ENCODE measurements at regions not wholly inside any gene's neighbourhood (a gene's known extent, or its start where the extent isn't known, plus 50 kb on each side); places are given as distances from the start of the nearest gene placed in this dataset.
A peak's percentile ranks its signal among the peaks of the same experiment; 100 is the strongest.

DNA sequence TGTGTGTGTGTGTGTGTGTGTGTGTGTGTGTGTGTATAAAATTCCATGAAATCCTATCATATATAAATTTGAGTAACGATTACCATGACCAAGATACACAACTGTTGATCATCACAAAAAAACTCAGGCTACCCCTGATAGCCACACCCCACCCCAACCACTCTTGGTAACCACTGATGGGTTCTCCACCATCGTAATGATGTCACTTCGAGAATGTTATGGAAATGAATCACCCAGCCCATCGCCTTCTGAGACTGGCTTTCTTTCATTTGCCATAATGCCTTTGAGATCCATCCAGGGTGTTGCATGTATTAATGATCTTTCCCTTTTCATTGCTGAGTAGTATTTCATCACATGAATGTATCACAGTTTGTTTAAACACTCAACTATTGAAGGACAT, 496.0 kb downstream of the MIAT start:
- H3K4me1 ChIP-seq = peaks cover 0 to 5% of the 10 kb centered on the region in 2 donors
- 92 to 95% methylated on average over 4 of the region's 4 CpGs for WGBS, 2 donors
- TF ChIP-seq, protein P1, sequence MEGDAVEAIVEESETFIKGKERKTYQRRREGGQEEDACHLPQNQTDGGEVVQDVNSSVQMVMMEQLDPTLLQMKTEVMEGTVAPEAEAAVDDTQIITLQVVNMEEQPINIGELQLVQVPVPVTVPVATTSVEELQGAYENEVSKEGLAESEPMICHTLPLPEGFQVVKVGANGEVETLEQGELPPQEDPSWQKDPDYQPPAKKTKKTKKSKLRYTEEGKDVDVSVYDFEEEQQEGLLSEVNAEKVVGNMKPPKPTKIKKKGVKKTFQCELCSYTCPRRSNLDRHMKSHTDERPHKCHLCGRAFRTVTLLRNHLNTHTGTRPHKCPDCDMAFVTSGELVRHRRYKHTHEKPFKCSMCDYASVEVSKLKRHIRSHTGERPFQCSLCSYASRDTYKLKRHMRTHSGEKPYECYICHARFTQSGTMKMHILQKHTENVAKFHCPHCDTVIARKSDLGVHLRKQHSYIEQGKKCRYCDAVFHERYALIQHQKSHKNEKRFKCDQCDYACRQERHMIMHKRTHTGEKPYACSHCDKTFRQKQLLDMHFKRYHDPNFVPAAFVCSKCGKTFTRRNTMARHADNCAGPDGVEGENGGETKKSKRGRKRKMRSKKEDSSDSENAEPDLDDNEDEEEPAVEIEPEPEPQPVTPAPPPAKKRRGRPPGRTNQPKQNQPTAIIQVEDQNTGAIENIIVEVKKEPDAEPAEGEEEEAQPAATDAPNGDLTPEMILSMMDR (IDR thresholded peaks at IDR 0.05) = no peak
- no peak for TF ChIP-seq POLR2A (IDR thresholded peaks at IDR 0.05)
- H3K9me3 ChIP-seq = no peaks in the 10 kb centered on the region
- no peak for DNase-seq
- H3K36me3 ChIP-seq = no peaks in the 10 kb centered on the region
- H3K27ac ChIP-seq = no peak overlapping the region
- intact Hi-C loops (cut with DNase I) = no loop called here
- no peak overlapping the region for H3K4me3 ChIP-seq (replicated peaks in 1 of 3)
- no peaks in the 10 kb centered on the region for H3K27me3 ChIP-seq

DNA sequence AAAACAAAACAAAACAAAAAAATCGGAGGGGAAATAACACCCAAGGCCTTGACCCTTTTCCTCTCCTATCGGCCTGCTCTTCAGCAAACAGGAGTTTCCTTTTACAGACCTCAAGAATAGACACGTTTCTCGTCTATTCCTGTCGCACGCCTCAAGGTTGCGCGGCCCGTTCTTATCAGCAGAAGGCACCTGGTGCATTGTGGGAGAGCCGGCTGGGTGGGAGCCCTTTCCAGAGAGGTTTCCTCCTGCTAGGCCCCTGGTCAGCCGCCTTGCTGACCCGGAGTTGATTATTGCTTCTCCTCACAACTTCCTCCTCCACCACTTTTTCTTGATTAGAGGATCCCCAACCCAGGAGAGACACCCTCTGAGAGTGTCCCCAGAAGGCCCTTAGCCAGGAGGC, 497.3 kb downstream of the MIAT start:
- no peak overlapping the region for H3K27ac ChIP-seq
- 66 to 79% methylated on average over 12 of the region's 12 CpGs for WGBS, 2 donors
- intact Hi-C loops (cut with DNase I) = no loop called here
- H3K36me3 ChIP-seq = no peaks in the 10 kb centered on the region
- no peak for TF ChIP-seq POLR2A (IDR thresholded peaks at IDR 0.05)
- TF ChIP-seq, protein P1 (IDR thresholded peaks at IDR 0.05) = no peak
- H3K4me3 ChIP-seq (replicated peaks in 1 of 3) = no peak overlapping the region
- H3K9me3 ChIP-seq = no peaks in the 10 kb centered on the region
- no peak for DNase-seq
- no peaks in the 10 kb centered on the region for H3K27me3 ChIP-seq
- peaks cover 6 to 16% of the 10 kb centered on the region in 2 donors for H3K4me1 ChIP-seq

DNA sequence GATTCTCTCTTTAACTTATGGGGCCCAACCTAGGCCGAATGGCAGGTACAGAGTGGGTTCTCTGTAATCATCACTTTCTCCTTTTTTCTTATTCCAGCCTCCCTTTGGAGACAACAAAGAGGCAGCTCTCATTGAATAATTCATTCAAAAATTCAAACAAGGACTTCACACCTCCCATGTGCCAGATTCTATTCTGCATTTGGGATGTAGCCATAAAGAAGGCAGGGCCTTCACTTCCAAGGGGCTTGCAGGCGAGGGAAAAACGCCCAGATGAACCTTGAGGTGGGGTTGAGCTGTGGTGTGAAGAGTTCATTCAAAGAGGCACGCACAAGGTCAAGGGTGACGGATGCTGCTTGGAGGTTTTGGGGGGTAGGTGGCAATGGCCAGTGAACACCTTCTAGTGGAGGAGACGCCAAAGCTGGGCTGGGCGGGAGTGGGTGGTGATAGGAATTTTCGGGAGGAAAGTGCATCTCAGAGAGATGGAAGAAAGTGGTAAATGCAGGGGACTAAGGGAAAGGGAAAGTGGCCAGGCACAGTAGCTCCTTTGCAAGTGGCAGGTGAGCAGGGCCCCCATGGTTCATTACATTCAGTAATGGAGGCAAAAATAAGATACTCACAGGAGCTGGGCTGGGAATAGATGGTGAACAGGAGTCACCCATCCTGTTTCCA, 499.6 kb downstream of the MIAT start:
- no peak for TF ChIP-seq POLR2A (IDR thresholded peaks at IDR 0.05)
- TF ChIP-seq, protein P1 (IDR thresholded peaks at IDR 0.05) = no peak
- WGBS, 2 donors = 93 to 94% methylated on average over 8 of the region's 8 CpGs
- intact Hi-C loops (cut with DNase I) = no loop called here
- Histone ChIP-seq H3K4me1 (peaks cover 12 to 19% of the 10 kb centered on the region in 2 donors), H3K27ac (no peak overlapping the region), H3K4me3 (replicated peaks in 1 of 3) (no peak overlapping the region), H3K36me3 (no peaks in the 10 kb centered on the region), H3K27me3 (no peaks in the 10 kb centered on the region), H3K9me3 (no peaks in the 10 kb centered on the region)
- DNase-seq = no peak

DNA sequence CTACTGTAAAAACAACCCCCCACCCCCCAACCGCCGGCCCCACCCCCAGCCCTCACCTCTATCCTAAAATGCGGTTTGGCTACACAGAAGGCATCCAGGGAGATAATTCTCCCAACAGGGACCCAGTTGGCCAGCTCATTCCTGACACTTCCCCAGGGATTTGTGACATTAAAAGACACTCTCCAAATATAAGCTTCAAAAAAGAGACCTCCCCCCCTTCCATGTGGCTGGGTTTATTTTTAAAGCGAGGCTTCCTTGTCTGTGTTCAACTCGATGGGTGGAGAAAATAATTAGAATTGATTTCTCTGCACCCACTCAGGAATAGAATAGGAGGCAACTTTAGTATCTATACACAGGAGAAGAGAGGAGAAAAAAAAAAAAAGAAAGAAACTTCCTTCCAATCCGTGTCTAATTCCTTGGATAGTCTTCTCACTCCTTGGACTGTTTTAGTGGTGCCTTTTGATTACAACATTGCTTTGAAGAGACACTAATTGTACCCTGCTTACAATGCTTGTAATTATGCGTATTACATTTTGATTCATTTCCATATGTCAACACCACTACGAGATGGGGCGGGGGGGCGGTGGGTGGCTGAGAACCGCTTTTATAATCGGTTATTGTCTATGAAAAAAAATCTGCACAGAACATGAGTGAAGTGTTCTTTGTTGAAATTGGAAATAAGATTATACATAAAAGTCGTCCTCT, 500.4 kb downstream of the MIAT start:
- 75 to 76% methylated on average over 13 of the region's 13 CpGs for WGBS, 2 donors
- H3K27ac ChIP-seq = no peak overlapping the region
- H3K27me3 ChIP-seq = no peaks in the 10 kb centered on the region
- no peaks in the 10 kb centered on the region for H3K9me3 ChIP-seq
- H3K4me3 ChIP-seq (replicated peaks in 1 of 3) = no peak overlapping the region
- peaks cover 12 to 19% of the 10 kb centered on the region in 2 donors for H3K4me1 ChIP-seq
- no peak for DNase-seq
- no peaks in the 10 kb centered on the region for H3K36me3 ChIP-seq
- TF ChIP-seq, protein P1 (IDR thresholded peaks at IDR 0.05) = no peak
- no peak for TF ChIP-seq POLR2A (IDR thresholded peaks at IDR 0.05)
- intact Hi-C loops (cut with DNase I) = no loop called here

DNA sequence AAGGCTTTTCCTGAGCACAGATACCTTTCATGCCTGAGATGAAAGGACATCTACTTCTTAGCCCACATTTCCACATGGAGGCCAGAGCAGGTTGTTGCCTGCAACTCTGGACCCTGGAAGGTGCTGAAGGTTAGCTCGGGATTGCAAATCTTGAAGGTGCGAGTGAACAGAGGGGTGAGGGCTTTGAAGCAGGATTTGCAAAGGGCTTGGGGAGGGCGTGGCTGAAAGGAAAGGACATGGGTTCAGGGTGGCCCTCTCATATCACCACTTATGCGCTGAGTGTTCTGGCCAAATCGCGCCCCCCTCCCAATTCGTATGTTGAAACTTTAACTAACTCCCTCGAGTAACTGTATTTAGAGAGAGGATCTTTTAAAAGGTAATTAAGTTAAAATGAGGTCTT, 501.6 kb downstream of the MIAT start:
- H3K4me1 ChIP-seq = peaks cover 12 to 19% of the 10 kb centered on the region in 2 donors
- no peak for TF ChIP-seq POLR2A (IDR thresholded peaks at IDR 0.05)
- TF ChIP-seq, protein P1 (IDR thresholded peaks at IDR 0.05) = no peak
- no peaks in the 10 kb centered on the region for H3K27me3 ChIP-seq
- 75 to 80% methylated on average over 8 of the region's 8 CpGs for WGBS, 2 donors
- no peak overlapping the region for H3K4me3 ChIP-seq (replicated peaks in 1 of 3)
- no peak for DNase-seq
- peak overlapping the region; percentile 43 to 69 (median 58) for H3K27ac ChIP-seq
- H3K36me3 ChIP-seq = no peaks in the 10 kb centered on the region
- intact Hi-C loops (cut with DNase I) = no loop called here
- H3K9me3 ChIP-seq = no peaks in the 10 kb centered on the region
